MG63 (cell line): ENCODE measurements at regions not wholly inside any gene's neighbourhood (a gene's known extent, or its start where the extent isn't known, plus 50 kb on each side); places are given as distances from the start of the nearest gene placed in this dataset.

Source experiments
- DNase-seq: peaks from one replicate; pipeline ENCODE4 v3.0.0-alpha.2; 2020
- H3K27me3 ChIP-seq: fragments of 250-450 bp; sonication (Bioruptor Pico); 2 replicates; pipeline ENCODE4 v1.5.1; 2020; ENCODE audit warnings: mild to moderate bottlenecking, moderate library complexity
- H3K36me3 ChIP-seq: fragments of 250-450 bp; sonication (Bioruptor Pico); 2 replicates; pipeline ENCODE4 v1.5.1; 2020; ENCODE audit warnings: mild to moderate bottlenecking, moderate library complexity
- H3K4me3 ChIP-seq: fragments of 250-450 bp; sonication (Bioruptor Pico); 2 replicates; pipeline ENCODE4 v1.5.1; 2020; ENCODE audit warnings: mild to moderate bottlenecking, moderate library complexity
- H3K9me3 ChIP-seq: fragments of 250-450 bp; sonication (Bioruptor Pico); 2 replicates; pipeline ENCODE4 v1.5.1; 2020; ENCODE audit warnings: mild to moderate bottlenecking, moderate library complexity

DNA sequence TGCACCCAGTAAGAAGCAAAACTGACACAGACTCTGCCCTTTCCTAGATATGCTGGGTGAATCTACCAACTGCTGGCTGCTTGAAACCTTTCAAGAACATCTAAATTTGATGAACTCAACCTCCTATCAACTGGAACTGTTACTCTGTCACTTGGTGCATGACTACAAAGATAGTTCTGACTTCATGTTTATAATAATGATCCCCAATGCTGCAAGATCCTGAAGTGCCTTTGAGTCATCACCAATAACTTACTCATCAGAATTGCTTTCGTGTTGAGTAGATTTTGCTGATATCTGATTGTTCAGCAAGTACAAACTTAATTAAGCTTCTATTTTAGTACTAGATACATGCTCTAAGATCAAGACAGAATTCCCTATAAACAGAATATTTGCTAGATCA lies 100.2 kb upstream of the ARMC2 start:
- Histone ChIP-seq H3K4me3 (no peak overlapping the region), H3K9me3 (no peaks in the 10 kb centered on the region), H3K36me3 (no peaks in the 10 kb centered on the region), H3K27me3 (no peaks in the 10 kb centered on the region)
- no peak for DNase-seq

DNA sequence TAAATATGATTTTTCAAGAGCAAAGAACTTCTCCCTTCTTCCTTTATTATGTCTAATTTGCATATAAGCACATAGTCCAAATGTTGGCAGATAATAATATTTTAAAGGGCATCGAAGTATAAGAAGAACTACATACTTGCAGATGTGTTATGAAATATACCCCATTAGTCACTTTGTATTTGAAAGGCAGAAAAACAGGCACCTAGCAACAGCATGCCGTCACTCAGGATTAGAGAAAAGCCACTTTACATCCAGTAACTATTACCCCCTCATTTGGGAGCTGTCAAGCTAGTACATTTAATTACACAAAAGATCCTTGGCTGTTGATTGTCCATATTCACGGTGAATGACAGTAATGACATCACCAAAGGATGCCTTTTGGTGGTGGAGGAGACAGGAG lies 99.3 kb upstream of the ARMC2 start:
- Histone ChIP-seq H3K9me3 (no peaks in the 10 kb centered on the region), H3K36me3 (no peaks in the 10 kb centered on the region), H3K27me3 (no peaks in the 10 kb centered on the region), H3K4me3 (no peak overlapping the region)
- DNase-seq: no peak

DNA sequence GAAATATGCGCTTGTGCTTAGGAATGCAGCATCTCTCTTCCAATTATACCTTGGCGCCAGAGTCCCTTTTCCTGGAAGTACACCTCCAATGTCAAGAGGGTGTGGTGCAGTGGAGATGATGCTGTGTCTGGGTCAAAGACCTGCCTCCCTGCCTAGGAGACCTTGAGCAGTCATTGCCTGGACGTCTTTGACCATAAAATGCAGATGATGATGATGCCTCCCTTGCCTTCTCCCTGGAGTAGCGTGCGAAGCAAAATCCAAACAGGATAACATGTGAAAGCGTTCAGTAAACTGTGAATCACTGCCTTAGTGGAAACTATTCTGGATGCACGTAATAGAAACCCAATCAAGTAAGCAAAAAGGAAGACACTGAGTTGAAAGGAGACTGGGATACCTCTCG lies 97.4 kb upstream of the ARMC2 start:
- no peaks in the 10 kb centered on the region for H3K9me3 ChIP-seq
- no peaks in the 10 kb centered on the region for H3K27me3 ChIP-seq
- DNase-seq: no peak
- no peak overlapping the region for H3K4me3 ChIP-seq
- no peaks in the 10 kb centered on the region for H3K36me3 ChIP-seq

DNA sequence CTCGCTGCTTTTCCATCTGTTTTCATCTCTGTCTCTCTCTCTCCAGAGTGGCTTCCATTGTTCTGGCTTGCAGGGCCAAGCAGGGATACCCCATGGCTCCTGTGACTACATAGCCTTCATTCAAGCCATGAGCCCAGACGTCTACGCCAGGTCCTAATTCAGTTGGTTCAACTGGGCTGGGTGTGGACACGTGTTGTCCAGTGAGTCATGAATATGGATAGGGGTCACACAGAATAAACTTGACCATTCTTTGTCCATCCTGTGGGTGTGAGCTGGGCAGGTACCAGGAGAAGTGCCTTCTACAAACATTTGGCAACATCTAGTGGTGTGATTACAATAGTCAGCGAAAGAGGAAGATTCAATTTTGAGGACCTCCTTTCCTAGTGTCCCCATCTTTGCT lies 96.9 kb upstream of the ARMC2 start:
- no peaks in the 10 kb centered on the region for H3K27me3 ChIP-seq
- H3K4me3 ChIP-seq: no peak overlapping the region
- no peaks in the 10 kb centered on the region for H3K9me3 ChIP-seq
- no peaks in the 10 kb centered on the region for H3K36me3 ChIP-seq
- DNase-seq: no peak

DNA sequence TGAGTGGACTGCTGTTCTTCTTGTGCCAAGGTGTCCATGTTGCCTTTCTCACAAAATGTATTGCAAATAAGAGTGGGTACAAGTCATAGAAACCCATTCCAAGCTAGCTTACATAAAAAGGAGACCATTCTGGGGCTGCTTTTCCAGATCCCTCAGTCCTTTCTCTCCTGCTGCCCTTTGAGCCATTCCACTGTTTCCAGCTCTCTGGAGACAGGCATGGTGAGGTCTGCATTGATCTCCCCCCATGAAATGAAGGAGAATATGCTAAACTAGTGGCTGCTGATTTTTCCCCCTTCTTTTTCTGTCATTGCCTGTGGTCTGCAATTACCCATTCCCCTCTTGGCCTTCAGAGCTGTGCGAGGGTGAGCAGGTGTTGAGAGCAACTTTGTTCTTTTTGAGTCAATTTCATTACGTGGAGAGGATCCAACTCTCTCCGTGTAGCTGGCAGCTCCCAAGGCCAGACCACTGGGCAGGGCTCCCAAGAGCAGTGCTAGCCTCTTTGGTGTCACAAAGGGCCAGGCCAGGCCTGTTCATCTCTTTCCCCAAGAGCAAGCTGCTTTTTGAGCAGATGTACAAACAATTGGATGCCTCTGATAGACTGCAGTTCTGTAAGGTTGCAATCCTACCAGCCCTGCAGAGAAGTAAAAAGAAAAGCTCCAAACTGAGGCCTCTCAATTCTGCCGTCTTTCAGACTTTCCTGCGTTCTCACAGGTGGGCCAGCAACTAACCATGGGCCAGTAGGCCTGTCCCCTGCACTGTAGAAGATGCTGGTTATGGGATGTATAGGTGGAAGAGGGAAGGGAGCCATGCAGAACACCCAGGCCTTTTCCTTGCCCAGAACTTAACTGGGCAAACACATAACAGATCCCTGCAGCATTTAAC lies 96.1 kb upstream of the ARMC2 start:
- no peak overlapping the region for H3K4me3 ChIP-seq
- H3K27me3 ChIP-seq: no peaks in the 10 kb centered on the region
- no peak for DNase-seq
- no peaks in the 10 kb centered on the region for H3K9me3 ChIP-seq
- no peaks in the 10 kb centered on the region for H3K36me3 ChIP-seq

DNA sequence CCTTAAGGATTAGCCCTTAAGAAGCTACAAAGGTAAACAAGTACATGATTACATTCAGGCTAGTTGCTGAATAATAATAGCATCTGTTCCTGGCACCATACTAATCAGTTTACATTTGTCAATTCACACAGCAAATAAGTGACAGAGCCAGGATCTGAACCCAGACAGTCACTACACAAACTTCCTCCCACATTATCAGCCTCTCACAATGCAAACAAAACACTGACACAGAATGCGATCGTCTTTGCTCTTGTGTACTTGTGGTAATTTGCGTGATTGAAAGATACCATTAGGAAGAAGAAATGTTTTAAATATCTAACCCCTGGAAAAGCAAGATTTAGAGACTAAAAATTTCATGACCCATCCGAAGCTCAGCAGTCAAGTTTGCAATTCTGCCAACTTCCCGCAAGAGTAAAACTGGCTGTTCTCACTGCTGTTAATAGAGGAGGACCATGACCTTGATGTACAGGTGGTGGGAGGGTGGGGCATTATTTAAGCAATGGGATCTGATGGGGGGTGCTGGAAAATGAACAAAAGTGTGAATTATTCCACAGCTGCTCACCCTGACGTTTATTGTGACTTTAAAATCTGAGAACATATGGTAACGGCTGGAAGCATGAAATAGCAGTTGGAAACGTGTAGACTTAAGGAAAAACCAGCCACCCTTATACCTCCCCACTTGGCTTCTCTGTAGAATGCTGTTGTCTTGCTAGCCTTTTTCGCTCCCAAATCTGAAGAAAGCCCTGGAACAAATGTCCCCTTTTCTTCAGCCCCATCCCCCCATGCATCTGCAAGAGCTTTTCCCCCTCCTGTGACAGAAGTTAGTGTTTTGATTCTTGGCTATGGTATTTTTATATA lies 95.3 kb upstream of the ARMC2 start:
- Histone ChIP-seq H3K9me3 (no peaks in the 10 kb centered on the region), H3K36me3 (no peaks in the 10 kb centered on the region), H3K4me3 (no peak overlapping the region), H3K27me3 (no peaks in the 10 kb centered on the region)
- DNase-seq: no peak

DNA sequence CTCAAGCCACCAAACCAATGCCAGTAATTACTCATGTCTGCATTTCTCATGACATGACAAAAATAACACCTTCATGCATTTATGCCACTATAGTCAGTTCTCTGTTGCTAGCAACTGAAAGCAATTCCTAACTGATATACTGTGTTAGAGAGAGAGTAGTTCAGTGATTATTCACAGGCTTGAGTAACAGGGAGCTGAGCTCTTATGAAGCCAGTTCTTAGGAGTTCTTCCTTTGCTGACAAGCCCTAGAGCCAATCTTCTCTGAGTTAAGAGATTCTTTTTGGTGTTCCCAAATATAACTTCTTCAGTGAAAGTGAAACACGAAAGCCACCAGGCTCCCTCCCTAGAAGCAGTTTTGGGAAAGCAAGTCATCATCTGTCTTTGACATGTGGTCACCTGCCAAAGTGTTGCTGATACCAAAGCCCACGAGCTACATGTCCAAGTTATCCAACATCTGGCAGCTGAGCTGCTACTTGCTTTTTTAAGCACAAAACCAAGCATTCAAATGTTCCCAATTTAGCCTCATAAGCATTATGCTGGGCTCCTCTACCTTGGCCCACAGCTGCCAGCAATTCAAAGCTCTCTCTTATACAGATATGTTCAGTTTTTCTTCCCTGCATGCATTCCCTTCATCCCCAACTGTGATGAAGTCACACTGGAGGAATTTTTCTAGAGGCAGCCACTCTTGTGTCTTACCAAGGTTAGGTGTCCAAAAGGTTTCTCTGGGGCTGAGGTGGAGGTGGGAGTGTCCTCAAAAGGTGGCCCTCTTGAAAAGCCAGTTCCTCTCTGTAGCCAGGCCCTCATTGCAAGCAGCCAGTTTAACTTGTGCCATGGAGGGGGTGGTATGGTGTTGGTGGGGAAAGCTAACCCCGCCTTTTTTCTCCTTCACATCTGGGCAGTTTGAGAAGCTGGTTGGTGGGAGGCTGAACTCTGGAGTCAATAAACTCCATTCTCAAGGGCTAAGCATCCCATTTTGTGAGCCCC lies 92.7 kb upstream of the ARMC2 start:
- no peaks in the 10 kb centered on the region for H3K27me3 ChIP-seq
- no peaks in the 10 kb centered on the region for H3K36me3 ChIP-seq
- H3K9me3 ChIP-seq: no peaks in the 10 kb centered on the region
- H3K4me3 ChIP-seq: no peak overlapping the region
- DNase-seq: no peak

DNA sequence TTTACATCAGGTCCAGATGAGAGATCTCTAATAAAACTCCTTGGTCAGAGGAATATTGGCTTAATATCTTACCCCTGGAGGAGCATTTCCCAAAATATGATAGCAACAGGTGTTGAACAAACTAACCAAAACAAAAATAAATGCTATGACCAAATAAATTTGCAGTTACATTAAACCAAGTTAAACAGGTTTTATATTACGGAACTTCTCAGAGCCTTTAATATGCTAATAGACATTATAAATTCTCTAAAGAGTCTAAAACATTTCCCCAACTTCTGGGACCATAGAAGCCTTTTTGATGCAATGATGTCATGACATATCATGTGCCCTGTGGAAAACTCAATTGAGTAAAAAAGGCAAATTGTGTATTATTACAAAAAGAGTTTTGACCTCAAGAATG lies 90.9 kb upstream of the ARMC2 start:
- H3K9me3 ChIP-seq: no peaks in the 10 kb centered on the region
- no peaks in the 10 kb centered on the region for H3K36me3 ChIP-seq
- no peak overlapping the region for H3K4me3 ChIP-seq
- DNase-seq: no peak
- H3K27me3 ChIP-seq: no peaks in the 10 kb centered on the region

DNA sequence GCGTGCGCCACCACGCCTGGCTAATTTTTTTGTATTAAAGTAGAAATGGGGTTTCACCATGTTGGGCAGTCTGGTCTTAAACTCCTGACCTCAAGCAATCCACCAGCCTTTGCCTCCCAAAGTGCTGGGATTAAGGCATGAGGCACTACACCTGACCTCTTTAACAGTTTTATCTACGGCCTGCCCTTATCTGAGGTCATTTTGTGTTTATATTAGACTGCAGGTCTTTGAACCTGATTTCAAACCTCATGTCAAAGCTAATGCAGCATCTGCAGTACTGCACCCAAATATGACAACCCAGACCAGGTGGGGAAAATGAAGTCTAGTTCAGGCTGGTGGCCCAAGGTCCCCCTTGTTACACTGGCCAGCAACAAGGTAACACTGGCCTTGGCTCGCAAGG lies 89.3 kb upstream of the ARMC2 start:
- no peaks in the 10 kb centered on the region for H3K9me3 ChIP-seq
- H3K36me3 ChIP-seq: no peaks in the 10 kb centered on the region
- no peaks in the 10 kb centered on the region for H3K27me3 ChIP-seq
- H3K4me3 ChIP-seq: no peak overlapping the region
- DNase-seq: no peak

DNA sequence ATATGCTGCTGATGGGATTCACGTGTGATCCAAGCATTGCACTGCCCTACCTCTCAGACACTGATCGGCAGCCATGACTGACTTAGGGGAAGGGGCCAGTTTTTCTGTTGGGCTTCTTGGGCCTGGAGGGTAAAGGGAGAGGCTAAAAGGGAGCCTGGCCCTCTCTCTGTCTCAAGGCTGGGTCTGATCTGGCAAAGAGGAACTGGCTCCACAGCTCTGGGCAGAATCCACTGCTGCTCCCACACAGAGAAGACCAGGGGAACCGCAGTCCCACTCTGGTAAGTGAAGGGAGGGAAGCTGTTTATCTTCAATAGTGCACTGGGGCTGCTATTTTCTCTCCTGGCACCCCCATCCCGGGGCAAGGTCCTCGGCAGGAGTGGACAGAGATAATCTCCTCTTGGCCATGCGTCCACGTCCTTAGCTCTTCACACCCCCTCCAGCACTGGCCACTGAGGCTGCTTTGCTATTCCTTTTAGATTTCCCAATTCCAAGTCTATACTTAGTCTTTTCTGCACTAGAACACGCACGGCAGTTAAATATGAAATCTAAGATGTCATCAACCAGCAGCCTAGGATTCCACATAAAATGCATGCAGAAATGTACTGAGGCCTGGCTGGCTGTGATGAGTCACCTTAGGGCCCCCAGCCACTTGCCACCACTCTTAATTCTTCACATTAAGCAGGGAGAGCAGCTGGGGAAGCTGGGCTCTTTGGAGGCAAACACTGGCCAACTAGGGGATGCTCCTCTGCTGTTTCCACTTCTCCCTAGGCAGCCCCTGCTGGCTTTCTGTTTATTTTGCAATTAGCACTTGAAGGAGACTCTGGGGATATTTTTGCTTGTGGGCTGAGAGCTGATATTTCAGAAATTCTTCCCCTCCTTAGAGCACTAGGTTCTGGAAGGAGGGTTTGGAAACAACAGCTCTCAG lies 87.8 kb upstream of the ARMC2 start:
- Histone ChIP-seq H3K9me3 (no peaks in the 10 kb centered on the region), H3K27me3 (no peaks in the 10 kb centered on the region), H3K36me3 (no peaks in the 10 kb centered on the region), H3K4me3 (no peak overlapping the region)
- DNase-seq: peak; percentile 8

DNA sequence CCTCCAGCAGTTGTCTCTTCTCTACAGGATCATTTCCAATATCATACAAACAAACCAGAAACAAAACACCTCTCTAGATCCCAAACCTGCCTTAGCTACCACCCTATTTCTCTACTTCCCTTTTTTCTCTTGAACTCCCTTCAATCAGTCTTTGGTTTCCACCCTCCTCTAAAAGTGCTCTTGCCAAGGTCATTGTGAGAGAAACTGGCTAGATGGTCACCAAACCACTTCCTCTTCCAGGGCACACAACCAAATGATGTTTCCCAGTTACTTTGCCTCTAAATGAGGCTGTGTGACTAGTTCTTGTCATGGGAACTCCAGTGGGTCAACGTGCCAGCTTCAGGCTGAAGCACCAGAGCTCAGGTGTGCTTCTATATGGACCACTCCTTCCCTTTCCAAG lies 85.8 kb upstream of the ARMC2 start:
- Histone ChIP-seq H3K4me3 (no peak overlapping the region), H3K9me3 (no peaks in the 10 kb centered on the region), H3K27me3 (no peaks in the 10 kb centered on the region), H3K36me3 (no peaks in the 10 kb centered on the region)
- DNase-seq: no peak

DNA sequence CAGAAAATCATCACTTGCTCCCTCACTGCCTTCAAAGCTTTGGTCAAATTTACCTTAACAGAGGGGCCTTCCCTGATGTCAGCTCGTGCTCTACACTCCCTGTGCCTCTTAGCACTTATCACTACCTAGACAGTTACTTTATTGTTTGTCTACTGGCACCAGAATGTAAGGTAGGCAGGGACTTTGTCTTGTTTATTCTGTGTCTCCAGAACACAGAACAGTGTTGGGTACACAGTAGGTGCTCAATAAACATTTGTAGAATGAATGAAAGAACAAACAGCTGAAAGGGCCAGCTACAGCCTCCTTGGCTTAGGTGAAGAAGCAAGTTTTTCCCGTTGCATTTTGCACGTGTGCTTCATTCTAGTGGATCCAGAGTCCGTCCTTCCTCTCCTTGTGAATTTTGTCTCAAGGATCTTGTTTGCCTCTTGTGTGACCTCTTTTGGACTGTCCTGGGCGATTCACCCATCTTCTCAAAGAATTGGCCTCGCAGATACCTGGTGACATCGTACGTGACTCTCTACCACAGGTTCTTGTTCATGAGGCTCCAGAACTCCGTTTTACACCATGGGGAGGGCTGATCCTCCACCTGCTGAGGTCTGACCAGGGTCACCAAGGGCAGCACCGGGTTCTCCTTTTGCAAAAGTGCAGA lies 84.2 kb upstream of the ARMC2 start:
- Histone ChIP-seq H3K4me3 (no peak overlapping the region), H3K9me3 (no peaks in the 10 kb centered on the region), H3K36me3 (no peaks in the 10 kb centered on the region), H3K27me3 (no peaks in the 10 kb centered on the region)
- no peak for DNase-seq

DNA sequence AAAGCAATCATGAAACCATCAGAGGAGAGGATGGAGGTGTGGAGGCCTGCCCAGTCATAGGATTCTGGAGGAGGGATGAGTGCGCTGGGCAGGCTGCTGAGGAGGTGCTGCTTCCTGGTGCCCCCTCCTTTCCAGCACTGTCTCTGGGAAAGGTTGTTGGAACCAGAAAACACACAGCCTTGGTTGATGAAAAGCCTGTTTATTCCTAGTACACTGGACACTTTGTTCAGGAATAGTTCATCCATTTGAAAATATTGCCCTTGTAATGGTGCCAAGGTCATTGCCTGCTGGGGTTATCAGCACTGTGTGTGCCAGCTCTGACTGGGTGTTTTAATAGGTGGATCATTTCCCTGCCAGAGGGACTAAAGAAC lies 83.7 kb upstream of the ARMC2 start:
- Histone ChIP-seq H3K9me3 (no peaks in the 10 kb centered on the region), H3K4me3 (no peak overlapping the region), H3K36me3 (no peaks in the 10 kb centered on the region), H3K27me3 (no peaks in the 10 kb centered on the region)
- no peak for DNase-seq

DNA sequence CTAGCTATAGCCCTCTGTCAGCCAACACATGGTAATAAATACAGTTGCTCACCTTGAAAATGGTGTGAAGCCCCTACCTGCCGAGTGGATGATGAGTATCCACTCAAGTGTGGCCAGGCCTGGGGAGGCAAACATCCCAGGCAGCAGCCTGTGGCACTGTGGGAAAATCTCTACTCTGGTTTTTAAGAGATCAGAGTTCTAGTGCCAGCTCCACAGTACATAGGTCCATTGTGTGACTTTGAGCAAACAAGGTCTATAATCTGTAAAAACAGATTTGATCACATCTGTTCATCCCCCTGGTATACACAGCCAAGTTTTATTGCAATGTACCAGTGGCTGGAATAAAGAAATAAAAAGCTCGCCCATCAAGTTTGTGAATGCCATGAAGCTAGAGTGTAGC lies 82.7 kb upstream of the ARMC2 start:
- Histone ChIP-seq H3K9me3 (no peaks in the 10 kb centered on the region), H3K27me3 (no peaks in the 10 kb centered on the region), H3K4me3 (no peak overlapping the region), H3K36me3 (no peaks in the 10 kb centered on the region)
- no peak for DNase-seq

DNA sequence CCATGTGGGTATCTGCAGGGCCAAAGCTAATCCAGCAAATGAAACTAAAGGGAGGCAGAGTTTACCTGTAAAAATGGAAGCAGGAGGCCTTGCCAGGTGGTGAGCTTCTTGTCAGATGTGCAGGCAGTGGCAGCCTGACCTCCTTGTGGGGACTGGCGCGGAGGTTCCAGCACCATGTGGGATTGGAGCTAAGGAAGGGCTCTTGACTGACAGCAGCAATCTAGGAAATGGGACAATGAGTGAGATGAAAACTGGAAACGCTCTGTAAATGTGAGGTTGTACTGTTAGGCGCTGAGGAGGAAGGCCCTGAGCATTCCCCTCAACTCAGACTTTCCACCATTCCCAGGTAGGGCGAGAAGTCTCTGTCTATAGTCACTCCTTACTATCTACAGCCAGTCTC lies 81.8 kb upstream of the ARMC2 start:
- Histone ChIP-seq H3K27me3 (no peaks in the 10 kb centered on the region), H3K36me3 (no peaks in the 10 kb centered on the region), H3K4me3 (no peak overlapping the region), H3K9me3 (no peaks in the 10 kb centered on the region)
- DNase-seq: no peak

DNA sequence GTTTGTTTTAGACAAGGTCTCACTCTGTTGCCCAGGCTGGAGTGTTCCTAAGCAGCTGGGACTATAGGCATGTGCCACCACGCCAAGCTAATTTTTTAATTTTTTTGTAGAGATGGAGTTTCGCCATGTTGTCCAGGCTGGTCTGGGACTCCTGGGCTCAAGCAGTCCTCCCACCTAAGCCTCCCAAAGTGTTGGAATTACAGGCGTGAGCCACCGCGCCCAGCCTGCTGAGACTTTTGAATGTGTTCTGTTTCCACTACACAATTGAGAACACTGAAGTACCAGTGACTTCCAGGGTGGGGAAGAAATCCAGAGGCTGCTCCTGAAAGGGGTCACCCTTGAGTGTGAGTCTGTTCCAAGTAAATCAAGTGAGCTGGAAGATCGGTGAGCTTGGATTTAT lies 81.3 kb upstream of the ARMC2 start:
- H3K9me3 ChIP-seq: no peaks in the 10 kb centered on the region
- no peaks in the 10 kb centered on the region for H3K27me3 ChIP-seq

More for the DNA sequence above, 81.3 kb upstream of the ARMC2 start:
- no peak overlapping the region for H3K4me3 ChIP-seq
- no peak for DNase-seq
- H3K36me3 ChIP-seq: no peaks in the 10 kb centered on the region
